H1 (cell line): ENCODE measurements at regions not wholly inside any gene's neighbourhood (a gene's known extent, or its start where the extent isn't known, plus 50 kb on each side); places are given as distances from the start of the nearest gene placed in this dataset.

Experiments
- EZH2 ChIP-seq: fragments of 200-600 bp; sonication (generic); IDR thresholded peaks from 2 replicates; pipeline ENCODE4 v1.7.1; 2012; ENCODE audit warnings: low read depth, mild to moderate bottlenecking, moderate library complexity, low read length, inconsistent platforms; ENCODE audit not compliant: severe bottlenecking
- POLR2A ChIP-seq, 2 experiments: IDR thresholded peaks; 1 replicate in 1 of 2; 2 replicates in 1 of 2; pipeline ENCODE4 v1.6.1; 2011; ENCODE audit warnings: low read depth in 2 of 2, low read length in 2 of 2, mild to moderate bottlenecking in 2 of 2; ENCODE audit errors: control extremely low read depth in 1 of 2
- TBP ChIP-seq: IDR thresholded peaks from 2 replicates; pipeline ENCODE4 v1.6.1; 2011; ENCODE audit warnings: low read depth, low read length, improper control_type of control experiment
- TF ChIP-seq, protein P1 (sequence below), 3 experiments: IDR thresholded peaks; 1 replicate in 2 of 3; 2 replicates in 1 of 3; pipeline versions ENCODE4 v1.5.1 to v1.6.1; 2011; ENCODE audit warnings: low read length in 3 of 3, mild to moderate bottlenecking in 3 of 3, inconsistent platforms in 2 of 3, low read depth in 1 of 3, moderate library complexity in 1 of 3; ENCODE audit not compliant: insufficient read depth in 1 of 3; ENCODE audit errors: control extremely low read depth in 1 of 3
- TF ChIP-seq, protein P2 (sequence below): IDR thresholded peaks from 2 replicates; pipeline ENCODE4 v1.6.1; 2012; ENCODE audit warnings: inconsistent platforms

DNA sequence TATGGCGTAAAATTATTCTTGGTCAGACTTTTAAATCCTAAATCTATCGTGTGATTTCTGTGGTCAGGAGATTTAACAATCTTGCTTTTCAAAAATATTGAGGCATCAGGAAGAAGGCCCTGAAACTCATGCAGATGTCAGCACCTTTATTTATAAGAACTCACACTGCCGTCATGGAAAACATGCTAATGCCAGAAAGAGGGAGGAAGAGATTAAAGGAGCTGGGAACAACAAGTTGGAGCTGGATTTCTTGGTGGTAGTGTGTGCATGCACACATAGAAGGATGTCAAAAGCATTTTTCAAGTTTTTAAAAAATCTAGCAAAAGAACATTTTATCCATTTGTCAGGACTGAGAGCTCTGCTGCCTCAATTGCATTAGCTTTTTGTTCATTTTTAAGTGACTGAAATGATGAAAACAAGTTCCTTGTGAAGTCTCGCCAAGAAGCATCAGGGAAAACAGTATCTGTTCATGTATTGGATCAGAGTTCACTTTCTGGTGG lies 342.5 kb downstream of the SPRY2 start:
- TF ChIP-seq EZH2 (no peak), TBP (no peak), POLR2A (IDR thresholded peaks at IDR 0.05; ENCODE audit: control extremely low read depth in 1 of 2, low read depth in 2 of 2, low read length in 2 of 2) (no peak)
- TF ChIP-seq, protein P1, sequence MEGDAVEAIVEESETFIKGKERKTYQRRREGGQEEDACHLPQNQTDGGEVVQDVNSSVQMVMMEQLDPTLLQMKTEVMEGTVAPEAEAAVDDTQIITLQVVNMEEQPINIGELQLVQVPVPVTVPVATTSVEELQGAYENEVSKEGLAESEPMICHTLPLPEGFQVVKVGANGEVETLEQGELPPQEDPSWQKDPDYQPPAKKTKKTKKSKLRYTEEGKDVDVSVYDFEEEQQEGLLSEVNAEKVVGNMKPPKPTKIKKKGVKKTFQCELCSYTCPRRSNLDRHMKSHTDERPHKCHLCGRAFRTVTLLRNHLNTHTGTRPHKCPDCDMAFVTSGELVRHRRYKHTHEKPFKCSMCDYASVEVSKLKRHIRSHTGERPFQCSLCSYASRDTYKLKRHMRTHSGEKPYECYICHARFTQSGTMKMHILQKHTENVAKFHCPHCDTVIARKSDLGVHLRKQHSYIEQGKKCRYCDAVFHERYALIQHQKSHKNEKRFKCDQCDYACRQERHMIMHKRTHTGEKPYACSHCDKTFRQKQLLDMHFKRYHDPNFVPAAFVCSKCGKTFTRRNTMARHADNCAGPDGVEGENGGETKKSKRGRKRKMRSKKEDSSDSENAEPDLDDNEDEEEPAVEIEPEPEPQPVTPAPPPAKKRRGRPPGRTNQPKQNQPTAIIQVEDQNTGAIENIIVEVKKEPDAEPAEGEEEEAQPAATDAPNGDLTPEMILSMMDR (IDR thresholded peaks at IDR 0.05; ENCODE audit: control extremely low read depth in 1 of 3, insufficient read depth in 1 of 3, low read depth in 1 of 3, low read length in 3 of 3): no peak
- TF ChIP-seq, protein P2, sequence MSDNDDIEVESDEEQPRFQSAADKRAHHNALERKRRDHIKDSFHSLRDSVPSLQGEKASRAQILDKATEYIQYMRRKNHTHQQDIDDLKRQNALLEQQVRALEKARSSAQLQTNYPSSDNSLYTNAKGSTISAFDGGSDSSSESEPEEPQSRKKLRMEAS: no peak
